Activated T-cell treated with anti-CD3 and anti-CD28 coated beads, Interleukin-2, amount 50 U/mL, for 4 hours (primary cell): ENCODE measurements at regions not wholly inside any gene's neighbourhood (a gene's known extent, or its start where the extent isn't known, plus 50 kb on each side); places are given as distances from the start of the nearest gene placed in this dataset.

Source experiments
- ATAC-seq, 2 donors: fragments of 200-7000 bp; cut with Tn5 transposase; one replicate each; pipeline ENCODE4 v1.10.0; 2021
- DNase-seq: peaks from one replicate; pipeline ENCODE4 v3.0.0-alpha.2; 2020
- H3K27me3 Mint-ChIP-seq: one replicate; pipeline ENCODE4 v1.8.0; 2021; ENCODE audit warnings: low read depth, mixed read lengths
- H3K36me3 Mint-ChIP-seq: one replicate; pipeline ENCODE4 v1.8.0; 2022; ENCODE audit warnings: mixed read lengths; ENCODE audit not compliant: insufficient read depth
- H3K4me1 Mint-ChIP-seq: one replicate; pipeline ENCODE4 v1.8.0; 2021; ENCODE audit warnings: low read depth, mixed read lengths
- H3K4me3 Mint-ChIP-seq: one replicate; pipeline ENCODE4 v1.8.0; 2021; ENCODE audit warnings: mild to moderate bottlenecking, moderate library complexity, mixed read lengths
- H3K9me3 Mint-ChIP-seq: one replicate; pipeline ENCODE4 v1.8.0; 2021; ENCODE audit warnings: mixed read lengths

DNA sequence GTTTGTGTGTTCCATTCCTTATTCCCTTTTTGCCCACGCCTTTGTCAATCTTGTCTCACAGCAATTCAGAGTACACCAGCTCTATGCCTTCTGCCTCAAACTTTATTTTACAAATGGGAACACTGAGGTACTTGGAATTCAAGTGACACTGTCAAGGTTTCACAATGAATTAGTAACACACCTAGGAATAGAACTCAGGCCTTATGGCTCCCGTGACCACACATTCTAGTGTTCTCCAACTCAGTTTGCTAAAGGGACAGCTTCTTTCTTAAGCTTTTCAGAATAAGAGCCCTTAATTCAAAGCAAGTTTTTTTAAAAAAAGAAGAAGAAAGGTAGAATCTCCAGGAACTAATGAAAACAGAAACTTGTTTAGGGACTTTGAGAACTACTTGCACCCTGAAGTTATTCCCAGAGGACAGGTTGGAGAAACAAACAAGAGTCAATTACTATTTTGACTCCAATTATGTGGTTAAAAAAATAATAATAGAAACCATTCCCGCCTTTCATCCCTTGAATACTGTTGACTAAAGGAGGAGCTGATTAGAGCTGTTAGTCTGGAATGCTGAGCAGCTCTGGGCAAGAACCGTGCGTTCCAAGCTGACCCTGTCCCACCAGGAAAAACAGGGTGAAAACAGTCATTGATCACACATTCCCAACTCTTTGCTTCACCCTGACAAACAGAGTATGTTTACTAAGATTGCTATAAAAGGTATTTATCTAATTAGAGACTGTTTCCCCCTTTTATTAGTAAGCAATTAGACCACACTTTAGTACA, 408.8 kb upstream of the CNKSR2 start:
- DNase-seq (no peak), ATAC-seq (no peak)
- Mint-ChIP-seq H3K9me3 (peaks cover 8% of the 10 kb centered on the region), H3K4me3 (no peak overlapping the region), H3K36me3 (no peaks in the 10 kb centered on the region), H3K27me3 (no peaks in the 10 kb centered on the region), H3K4me1 (no peaks in the 10 kb centered on the region)

DNA sequence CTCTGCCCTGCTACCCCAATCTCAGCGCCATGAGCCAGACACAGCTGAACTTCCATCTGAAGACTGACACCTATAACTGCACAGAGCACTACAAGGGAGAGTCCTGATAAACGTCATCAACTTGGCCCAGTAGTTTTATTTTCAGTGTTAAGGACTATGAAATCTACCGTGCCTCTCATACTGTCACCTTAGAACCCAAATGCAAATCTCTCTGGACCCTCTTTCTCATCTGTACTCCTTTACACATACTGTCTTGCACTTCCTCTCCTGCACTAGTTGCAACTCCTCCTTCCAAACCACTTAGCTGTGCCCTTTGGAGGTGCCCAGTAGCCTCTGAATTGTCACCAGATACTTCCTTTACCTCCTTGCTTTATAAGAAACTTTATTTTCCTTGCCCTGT, 420.2 kb upstream of the CNKSR2 start:
- Mint-ChIP-seq H3K4me3 (no peak overlapping the region), H3K27me3 (no peaks in the 10 kb centered on the region), H3K4me1 (no peaks in the 10 kb centered on the region), H3K9me3 (no peaks in the 10 kb centered on the region), H3K36me3 (no peaks in the 10 kb centered on the region)
- DNase-seq (no peak), ATAC-seq (no peak)

DNA sequence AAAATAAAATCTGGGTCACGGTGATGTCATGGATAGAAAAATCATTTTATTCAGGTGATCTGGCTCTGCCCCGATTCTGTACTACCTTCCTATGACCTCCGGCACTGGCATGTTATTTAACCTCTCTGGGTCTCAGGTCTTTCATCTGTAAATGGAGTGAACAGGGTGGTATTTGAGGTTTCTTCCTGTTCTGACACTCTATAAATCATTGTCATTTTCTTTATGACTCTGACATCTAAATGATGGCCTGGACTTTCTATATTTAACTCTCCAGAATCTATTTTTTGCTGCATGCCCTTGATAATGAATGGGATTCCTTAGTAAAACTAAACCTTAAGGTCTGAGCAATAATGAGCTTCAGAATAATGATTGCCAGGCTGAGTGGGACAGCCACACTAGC, 422.0 kb upstream of the CNKSR2 start:
- H3K36me3 Mint-ChIP-seq, result no peaks in the 10 kb centered on the region
- ATAC-seq (no peak), DNase-seq (no peak)
- H3K4me3 Mint-ChIP-seq, result no peak overlapping the region
- H3K4me1 Mint-ChIP-seq, result peaks cover 2% of the 10 kb centered on the region
- no peaks in the 10 kb centered on the region for H3K9me3 Mint-ChIP-seq
- H3K27me3 Mint-ChIP-seq, result no peaks in the 10 kb centered on the region

DNA sequence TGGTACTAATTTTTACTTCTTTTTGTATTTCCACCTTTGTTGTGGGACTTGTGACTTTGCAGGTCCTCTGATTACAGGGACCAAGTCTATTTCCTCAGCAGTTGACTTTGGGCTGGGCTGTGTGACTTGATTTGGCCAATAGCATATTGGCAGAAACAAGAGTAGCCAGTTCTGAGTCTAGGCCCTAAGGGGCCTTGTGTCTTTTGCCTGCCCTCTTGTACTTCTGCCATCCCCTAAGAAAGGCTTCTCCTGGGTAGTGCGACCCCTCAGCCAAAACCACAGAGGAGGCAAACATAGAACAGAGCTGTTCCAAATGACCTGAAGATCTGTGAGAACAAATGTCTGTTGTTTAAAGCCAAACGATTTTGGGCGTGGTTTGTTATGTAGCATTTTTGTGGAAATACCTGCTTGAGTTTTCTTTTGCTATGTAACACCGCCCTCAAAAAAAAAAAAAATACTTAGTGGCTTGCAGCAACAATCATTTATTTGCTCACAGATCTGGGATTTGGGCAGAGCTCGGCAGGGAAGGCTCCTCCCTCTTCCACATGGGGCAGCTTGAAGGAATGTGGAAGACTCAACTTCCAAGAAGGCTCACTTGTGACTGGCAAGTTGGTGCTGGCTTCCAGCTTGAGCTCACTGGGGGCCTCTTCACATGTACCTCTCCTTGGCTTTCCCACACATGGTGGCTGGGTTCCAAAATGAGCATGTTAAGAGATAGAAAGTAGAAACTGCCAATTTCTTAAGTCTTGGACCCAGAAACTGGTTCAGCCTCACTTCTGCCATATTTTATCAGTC, 423.0 kb upstream of the CNKSR2 start:
- Mint-ChIP-seq H3K9me3 (no peaks in the 10 kb centered on the region), H3K27me3 (no peaks in the 10 kb centered on the region), H3K36me3 (no peaks in the 10 kb centered on the region), H3K4me1 (peaks cover 2% of the 10 kb centered on the region), H3K4me3 (no peak overlapping the region)
- ATAC-seq (no peak), DNase-seq (no peak)

DNA sequence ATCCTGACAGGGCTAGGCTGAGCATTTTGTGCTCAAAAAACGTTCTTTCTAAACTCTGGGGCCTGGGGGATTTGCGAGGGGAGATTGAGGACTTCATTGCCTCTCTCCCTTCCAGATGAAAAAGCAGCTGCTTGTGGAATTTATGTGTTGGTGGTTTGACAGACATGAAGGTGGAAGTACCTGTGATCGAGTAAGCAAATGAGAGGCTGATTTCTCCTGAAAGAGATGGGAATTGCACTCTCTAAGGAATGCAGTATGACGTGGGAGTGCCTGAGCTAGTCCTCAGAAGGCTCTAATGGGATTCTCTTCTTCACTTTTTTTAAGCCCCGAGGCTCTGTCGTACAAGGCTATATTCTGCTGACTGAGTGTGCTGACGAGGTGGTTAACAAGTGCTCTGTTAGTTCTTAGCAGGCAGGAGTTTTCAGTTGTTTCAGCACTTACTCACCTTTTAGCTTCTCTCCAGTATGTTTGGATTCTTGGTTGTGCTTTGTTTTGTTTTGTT, 426.8 kb upstream of the CNKSR2 start:
- Mint-ChIP-seq H3K4me1 (peaks cover 2% of the 10 kb centered on the region), H3K36me3 (no peaks in the 10 kb centered on the region), H3K27me3 (no peaks in the 10 kb centered on the region), H3K4me3 (no peak overlapping the region), H3K9me3 (no peaks in the 10 kb centered on the region)
- DNase-seq (no peak), ATAC-seq (no peak)

DNA sequence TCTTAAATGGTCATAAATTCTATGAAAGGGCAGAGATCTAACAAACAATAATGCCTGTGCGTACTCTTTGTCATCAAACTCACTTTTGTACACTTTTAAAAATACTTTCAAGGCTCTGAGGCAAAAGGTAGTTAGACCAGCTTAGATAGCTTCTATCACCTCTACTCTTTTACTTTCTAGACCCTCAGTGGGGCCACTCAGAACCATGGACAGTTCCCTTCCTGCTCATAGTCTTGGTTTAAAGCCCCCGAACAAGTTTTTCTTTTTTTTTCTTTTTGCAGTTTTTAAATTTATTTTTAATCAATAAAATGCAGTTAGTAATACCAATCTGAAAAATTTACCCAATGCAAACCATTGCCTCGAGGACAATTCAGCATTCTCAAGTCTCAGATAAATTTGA, 460.5 kb upstream of the CNKSR2 start:
- H3K27me3 Mint-ChIP-seq, result no peaks in the 10 kb centered on the region
- no peak overlapping the region for H3K4me3 Mint-ChIP-seq
- ATAC-seq (no peak), DNase-seq (no peak)
- no peaks in the 10 kb centered on the region for H3K9me3 Mint-ChIP-seq
- H3K36me3 Mint-ChIP-seq, result no peaks in the 10 kb centered on the region
- no peaks in the 10 kb centered on the region for H3K4me1 Mint-ChIP-seq

DNA sequence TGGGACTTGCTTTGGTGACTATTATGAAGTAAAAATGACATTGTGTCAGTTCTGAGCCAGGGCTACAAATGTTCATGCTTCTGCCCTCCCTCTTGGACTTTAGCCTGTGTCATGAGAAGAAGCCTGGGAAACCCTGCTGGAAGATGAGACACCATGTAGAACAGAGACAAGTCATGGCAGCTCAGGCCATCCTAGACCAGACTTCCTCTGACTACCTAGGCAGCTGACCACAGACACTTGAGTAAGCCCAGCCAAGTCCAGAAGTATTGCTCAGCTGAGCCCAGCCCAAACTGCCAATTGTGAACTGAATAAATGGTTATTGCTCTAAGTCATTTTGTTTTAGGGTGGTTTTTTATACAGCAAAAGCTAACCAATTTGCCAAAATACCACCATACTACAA, 467.6 kb upstream of the CNKSR2 start:
- no peak for ATAC-seq
- no peak overlapping the region for H3K4me3 Mint-ChIP-seq
- no peaks in the 10 kb centered on the region for H3K9me3 Mint-ChIP-seq
- peaks cover 2% of the 10 kb centered on the region for H3K27me3 Mint-ChIP-seq
- DNase-seq, result no peak
- no peaks in the 10 kb centered on the region for H3K36me3 Mint-ChIP-seq
- no peaks in the 10 kb centered on the region for H3K4me1 Mint-ChIP-seq

DNA sequence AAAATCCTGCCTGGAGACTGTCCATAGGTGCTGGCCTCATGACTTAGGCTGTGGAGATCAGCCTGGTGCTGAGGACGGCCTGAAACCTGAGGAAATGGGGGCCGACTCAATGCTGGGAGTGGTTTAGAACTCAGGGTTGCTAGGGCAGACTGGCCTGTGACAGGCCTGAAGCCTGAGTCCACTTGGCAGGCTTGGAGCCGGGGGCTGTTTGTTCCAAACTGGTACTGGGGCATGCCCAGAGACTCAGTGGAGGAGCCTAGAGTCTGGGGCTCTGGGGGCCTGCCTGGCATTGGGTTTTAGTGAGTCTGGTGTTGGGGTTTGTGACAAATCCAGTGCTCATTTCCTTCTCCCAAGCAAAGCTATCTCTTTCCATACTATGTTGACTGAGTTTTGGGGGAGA, 489.7 kb upstream of the CNKSR2 start:
- H3K36me3 Mint-ChIP-seq, result no peaks in the 10 kb centered on the region
- DNase-seq, result no peak
- H3K4me1 Mint-ChIP-seq, result no peaks in the 10 kb centered on the region
- H3K9me3 Mint-ChIP-seq, result no peaks in the 10 kb centered on the region
- no peak overlapping the region for H3K4me3 Mint-ChIP-seq
- H3K27me3 Mint-ChIP-seq, result peaks cover 1% of the 10 kb centered on the region
- no peak for ATAC-seq

DNA sequence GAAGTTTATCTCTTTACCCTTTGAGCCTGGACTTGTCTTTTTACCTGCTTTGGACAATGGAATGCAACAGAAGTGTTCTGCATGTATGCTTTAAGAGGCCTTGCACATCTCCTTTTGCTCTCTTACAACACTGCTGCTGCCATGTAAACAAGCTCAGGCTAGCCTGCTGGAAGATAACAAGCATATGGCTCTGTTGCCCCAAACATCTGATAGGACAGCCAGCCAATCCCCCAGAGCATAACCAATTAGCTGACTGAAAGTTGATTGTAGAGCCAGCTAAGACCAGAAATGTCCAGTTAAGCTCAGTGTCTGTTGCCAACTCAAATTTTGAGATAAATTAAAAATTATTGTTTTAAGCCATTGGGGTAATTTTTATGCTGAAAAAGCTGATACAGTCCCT, 510.6 kb upstream of the CNKSR2 start:
- Mint-ChIP-seq H3K4me3 (no peak overlapping the region), H3K4me1 (no peaks in the 10 kb centered on the region), H3K27me3 (no peaks in the 10 kb centered on the region), H3K9me3 (no peaks in the 10 kb centered on the region), H3K36me3 (no peaks in the 10 kb centered on the region)
- DNase-seq, result no peak
- no peak for ATAC-seq

DNA sequence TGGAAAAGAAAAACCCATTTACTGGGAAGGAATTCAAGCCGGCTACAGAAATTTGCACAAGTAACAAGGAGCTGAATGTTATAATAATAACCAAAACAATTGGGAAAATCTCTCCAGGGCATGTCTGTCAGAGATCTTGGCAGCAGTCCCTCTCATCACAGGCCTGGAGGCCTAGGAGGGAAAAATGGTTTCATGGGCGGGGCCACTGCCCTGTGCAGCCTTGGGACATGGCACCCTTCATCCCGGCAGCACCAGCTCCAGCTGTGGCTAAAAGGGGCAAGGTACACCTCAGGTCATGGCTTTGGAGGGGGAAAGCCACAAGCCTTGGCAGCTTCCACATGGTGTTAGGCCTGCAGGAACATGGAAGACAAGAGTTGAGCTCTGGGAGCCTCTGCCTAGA, 513.1 kb upstream of the CNKSR2 start:
- no peak for DNase-seq
- Mint-ChIP-seq H3K4me1 (no peaks in the 10 kb centered on the region), H3K27me3 (no peaks in the 10 kb centered on the region), H3K4me3 (no peak overlapping the region), H3K36me3 (no peaks in the 10 kb centered on the region), H3K9me3 (no peaks in the 10 kb centered on the region)
- ATAC-seq, result no peak

DNA sequence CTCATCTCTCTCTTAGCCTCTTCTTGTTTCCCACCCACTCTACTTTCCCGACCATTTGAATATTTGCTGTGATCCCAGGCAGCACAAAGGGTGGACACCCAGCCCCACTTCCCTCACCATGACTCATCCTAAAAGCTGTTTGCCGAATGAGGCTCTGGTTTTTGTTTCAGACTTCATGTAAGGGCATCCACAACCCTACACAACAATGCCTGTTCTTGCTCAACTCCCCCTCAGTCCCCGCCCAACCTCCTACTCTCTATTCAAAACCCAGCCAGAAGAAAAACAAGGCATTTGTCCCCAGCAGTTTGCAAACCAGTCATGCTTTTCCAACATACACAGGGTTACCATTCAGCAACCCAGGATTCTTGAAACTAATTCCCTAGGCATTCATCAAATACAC, 516.5 kb upstream of the CNKSR2 start:
- Mint-ChIP-seq H3K27me3 (no peaks in the 10 kb centered on the region), H3K9me3 (no peaks in the 10 kb centered on the region), H3K36me3 (no peaks in the 10 kb centered on the region), H3K4me3 (no peak overlapping the region), H3K4me1 (no peaks in the 10 kb centered on the region)
- ATAC-seq, result no peak
- DNase-seq, result no peak

DNA sequence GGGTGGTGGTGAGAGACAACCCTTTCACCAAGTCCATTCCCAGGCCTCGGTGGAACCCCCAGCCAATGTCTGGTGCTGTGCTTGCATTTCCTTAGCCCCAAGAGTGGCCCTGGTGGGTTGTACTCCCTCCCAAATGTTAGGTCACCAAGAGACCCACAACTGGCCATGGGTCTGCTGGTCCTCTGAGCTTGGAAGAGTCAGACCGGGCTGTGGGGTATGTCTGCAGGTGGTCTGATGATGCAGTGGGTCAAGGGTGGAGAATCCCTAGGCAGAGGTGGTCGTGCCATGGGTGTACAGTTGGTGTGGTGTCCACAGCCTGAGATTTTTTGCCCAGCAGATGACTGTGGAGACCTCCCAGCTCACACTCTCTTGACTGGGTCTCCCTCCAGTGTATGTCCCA, 535.7 kb upstream of the CNKSR2 start:
- Mint-ChIP-seq H3K4me1 (no peaks in the 10 kb centered on the region), H3K9me3 (no peaks in the 10 kb centered on the region), H3K27me3 (no peaks in the 10 kb centered on the region), H3K4me3 (no peak overlapping the region), H3K36me3 (no peaks in the 10 kb centered on the region)
- no peak for DNase-seq
- no peak for ATAC-seq

DNA sequence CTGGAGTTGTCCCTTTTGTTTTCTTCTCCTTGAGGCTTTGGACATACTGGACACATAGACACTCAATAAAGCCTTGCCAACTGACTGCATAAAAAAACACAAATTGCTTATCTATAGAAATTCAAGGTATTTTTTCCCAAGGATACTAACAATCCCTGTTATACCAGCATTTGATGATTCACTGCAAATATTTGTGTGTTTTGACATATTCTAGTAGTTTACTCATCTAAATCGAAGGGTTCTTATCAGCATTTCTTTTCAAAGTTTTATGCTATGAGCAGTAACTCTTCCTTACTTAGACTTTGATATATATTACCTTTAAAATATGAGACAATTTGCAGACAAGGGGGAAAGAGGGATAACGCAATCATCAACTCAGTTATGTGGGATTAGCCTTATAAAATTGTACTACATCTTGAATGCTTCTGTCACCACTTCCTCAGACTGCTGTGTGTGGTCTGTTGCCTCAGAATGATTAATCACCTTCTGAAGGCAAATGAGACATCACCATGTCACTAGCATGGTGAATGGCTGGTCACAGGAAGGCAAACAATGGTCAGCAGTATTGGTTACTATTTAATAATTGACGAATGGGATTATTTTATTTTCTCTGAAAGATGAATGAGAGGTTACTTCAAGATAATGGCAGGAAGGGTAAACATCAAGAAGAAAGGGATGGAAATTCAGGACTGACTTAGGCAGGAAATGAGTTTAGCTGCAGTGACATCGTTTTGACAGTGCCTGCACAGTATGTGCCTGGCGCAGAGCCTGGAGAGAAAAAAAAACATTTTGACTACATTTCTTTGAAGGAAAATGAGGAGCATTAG, 544.3 kb upstream of the CNKSR2 start:
- no peaks in the 10 kb centered on the region for H3K36me3 Mint-ChIP-seq
- ATAC-seq, result no peak
- H3K9me3 Mint-ChIP-seq, result no peaks in the 10 kb centered on the region
- no peaks in the 10 kb centered on the region for H3K4me1 Mint-ChIP-seq
- H3K27me3 Mint-ChIP-seq, result no peaks in the 10 kb centered on the region
- no peak overlapping the region for H3K4me3 Mint-ChIP-seq
- DNase-seq, result no peak

DNA sequence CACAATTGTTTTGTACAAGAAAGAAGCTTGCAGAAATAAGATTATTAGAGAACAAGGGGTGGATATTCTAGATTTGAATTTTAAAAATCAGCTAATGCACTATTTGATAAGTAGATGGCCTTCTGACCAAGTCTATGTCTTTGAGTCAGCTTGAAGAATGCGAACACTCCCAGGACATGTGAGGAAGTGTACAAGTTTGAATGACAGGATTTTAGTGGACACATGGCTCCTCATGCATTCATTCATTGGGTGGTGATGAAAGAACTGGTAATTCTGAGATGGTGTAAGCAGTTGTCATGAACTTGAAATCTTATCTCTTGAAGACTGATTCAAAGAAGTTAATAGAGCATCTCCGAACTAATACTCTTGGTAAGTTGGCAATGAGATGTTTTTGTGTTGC, 548.2 kb upstream of the CNKSR2 start:
- no peaks in the 10 kb centered on the region for H3K36me3 Mint-ChIP-seq
- H3K4me1 Mint-ChIP-seq, result no peaks in the 10 kb centered on the region
- ATAC-seq (no peak), DNase-seq (no peak)
- H3K27me3 Mint-ChIP-seq, result no peaks in the 10 kb centered on the region
- H3K9me3 Mint-ChIP-seq, result no peaks in the 10 kb centered on the region
- no peak overlapping the region for H3K4me3 Mint-ChIP-seq
